Ureter (tissue), 1 donor: ENCODE measurements at regions not wholly inside any gene's neighbourhood (a gene's known extent, or its start where the extent isn't known, plus 50 kb on each side); places are given as distances from the start of the nearest gene placed in this dataset.
"Not testable (repeated sequence)": the region's sequence is repeated elsewhere in the genome, so short reads cannot be mapped to it uniquely, and the experiment has no call there.

Source experiments
- DNase-seq: peaks from one replicate; pipeline ENCODE4 v3.0.0-alpha.2; 2020; ENCODE audit warnings: low spot score
- donor health status: DM: yes; HTN: yes; CAD: no.

GRCh38 chr20:23151008-23151703, 65.0 kb upstream of the CD93 start:
- DNase-seq: no peak

DNA sequence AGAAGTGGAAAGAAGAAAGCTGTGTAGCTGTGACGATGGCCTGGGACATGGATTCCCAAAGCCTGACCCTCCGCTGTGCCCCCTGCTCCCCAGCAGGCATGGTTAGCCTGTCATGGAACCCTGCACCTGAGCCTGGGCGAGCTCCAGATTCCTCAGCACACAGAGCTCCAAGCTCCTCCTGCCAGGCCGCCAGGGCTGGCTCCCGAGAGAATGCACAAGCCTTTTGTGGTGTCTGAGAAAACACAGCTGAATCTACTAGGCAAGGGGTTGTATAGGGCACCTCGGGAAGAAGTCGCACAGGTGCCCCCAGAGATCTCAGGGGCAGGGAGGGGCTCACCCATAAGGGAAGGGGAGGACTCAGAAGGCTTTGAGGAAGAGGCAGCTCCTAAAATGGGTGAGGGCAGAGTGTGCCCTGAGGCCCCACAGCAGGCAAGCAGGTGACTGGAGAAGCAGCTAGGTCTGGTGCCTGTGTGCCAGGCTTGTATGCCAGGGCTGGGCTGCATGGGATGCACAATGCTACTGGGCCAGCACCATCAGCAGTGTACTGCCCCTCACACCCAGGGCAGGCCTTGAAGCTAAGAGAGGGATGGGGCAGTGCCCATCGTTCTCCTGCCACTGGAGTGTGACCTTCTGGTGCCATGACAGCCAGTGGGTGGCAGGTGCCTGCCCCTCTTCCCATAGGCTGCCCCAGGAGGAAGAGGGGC, 64.3 kb upstream of the CD93 start:
- DNase-seq: peak; percentile 41

DNA sequence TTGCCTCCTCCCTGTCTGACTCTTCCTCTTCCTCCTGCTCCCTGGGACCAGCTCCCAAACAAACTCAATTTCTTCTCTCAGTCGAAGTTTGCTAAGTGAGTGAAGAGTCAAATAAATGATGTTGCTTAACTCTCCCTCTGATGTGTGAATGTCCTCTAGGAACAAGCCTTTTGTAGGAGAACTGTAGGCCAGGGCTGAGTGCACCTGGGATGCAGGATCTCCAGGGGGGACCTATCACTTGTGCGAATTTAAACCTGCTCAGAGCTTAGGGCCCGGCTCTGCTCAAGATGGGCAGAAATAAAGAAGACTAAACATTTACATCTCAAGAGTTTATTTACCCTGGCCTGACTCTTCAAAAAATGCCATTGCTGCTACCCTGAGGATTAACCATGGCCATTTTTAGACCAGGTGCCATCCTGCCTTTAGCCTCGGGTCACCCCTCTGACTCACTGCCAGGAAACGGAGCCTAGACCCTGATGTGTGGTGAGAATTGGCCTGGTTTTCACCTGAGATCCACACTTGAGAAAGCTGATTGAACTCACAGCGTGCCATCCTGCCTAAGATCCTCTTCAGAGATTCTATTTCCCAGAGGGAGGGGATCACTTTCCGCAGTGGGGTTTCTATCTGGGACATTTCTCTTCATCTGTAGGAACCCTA, 63.6 kb upstream of the CD93 start:
- DNase-seq: peak; percentile 37

DNA sequence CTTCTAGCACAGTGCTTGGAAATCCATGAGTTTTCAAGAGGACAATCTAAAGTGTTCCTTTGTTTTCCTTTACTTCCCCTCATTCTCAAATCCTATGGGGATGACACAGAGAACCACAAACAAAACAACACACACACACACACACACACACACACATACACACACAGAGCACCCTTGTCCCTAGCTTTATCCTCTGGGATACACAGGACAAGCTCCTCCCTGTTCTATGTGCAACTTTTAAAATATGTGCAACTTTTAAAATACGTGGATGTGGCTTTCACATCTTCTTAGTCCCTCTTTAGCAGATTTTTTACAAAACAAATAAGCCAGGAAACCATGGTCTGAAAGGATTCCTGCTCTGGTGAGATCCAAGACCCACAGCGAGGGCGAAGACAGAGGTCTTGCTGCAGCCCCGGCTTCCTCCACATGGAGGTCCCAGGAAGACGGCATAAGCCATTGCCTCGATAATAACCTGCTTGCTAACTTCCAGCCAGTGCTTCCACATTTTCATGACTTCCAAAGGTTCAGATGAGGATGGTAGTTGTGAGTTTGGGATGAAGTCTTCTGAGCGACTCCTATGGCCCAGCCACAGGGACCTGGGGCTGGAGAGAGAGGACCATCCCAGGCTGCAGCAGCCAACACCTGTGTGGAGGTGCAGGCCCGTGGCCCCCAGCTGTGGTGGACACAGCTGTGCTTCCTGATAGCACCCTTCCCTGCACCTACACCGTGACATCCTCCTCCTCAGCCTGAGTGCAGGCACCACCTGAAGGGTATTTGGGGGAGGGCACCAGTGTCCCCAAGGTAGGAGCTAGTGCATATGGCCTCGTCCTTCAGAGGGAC, 62.8 kb upstream of the CD93 start:
- DNase-seq: no peak

GRCh38 chr20:23147964-23148730, 62.0 kb upstream of the CD93 start:
- DNase-seq: peak; percentile 68

- no peak for DNase-seq
These were observed 61.5 kb upstream of the CD93 start for GRCh38 chr20:23147647-23147963.

GRCh38 chr20:23146857-23147637, 60.9 kb upstream of the CD93 start:
- no peak for DNase-seq

DNA sequence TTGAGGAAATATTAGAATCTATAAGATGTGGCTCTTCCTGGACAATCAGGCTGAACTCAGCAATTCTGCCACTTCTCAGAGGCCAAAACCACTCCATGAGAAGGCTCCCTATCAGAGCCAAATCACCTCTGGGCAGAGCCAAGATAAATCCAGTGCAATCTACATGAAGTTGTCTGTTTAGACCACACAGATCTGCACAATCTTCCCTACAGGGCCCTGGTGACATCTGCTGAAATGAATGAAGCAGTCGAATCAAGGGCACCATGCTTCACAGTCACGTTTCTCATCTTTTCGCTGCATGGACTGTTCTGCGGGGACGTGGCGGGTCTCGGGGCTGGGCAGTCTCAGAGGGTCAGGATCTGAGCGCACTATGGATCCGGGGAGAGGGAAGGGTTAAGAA, 60.1 kb upstream of the CD93 start:
- DNase-seq: no peak

GRCh38 chr20:23145281-23145700, 59.2 kb upstream of the CD93 start:
- DNase-seq: no peak

DNA sequence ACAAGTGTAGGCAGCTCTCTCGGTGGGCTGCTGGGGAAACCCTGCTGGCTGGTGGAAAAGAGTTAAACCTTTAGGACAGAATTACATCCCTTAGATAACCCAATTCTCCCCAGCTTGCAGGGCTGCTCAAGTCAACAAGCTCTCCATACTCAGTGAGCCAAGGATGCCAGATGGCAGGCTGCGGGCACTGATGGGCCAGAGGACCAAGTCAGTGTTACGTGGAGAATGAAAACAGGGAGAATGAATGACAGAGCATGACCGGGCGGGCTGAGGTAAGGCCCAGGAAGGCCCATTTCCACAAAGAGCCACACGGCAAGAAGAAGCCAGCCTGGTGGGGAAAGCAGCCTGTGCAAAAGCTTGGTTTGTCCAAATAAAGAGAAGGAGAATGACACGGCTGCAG, 58.7 kb upstream of the CD93 start:
- no peak for DNase-seq

DNA sequence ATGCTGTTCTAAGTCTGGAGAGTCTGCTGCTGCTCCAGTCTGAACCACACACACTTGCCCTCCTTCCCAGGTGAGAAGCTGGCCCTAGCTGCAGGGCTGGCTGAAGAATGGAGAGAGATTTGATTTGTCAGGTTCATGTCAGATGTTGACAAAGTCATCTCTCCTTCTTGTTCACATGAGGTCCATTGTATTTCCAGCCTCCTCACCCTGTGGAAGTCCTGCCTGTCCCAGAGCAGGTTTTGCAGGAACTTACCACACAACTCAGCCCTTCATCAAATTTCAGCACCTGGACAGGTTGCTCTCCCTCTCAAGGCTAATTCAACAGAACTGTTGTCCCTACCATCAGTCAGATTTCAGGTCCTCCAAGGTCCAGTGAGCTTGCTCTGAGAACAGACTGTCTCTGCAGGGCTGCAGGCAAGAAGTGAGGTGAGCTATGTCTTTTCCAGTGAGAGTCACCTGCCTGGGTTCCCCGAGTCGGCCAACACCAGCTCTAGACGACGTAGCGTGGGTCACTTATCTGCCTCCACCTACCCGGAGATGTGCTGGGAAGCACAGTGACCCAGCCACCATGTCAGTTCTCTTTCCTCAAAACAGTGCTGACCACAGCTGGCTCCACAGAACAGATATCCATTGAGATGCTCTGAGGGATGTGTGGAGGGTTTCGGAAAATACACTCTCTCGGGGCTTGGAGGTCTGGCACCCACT, 58.0 kb upstream of the CD93 start:
- DNase-seq: no peak

GRCh38 chr20:23143098-23143497, 57.0 kb upstream of the CD93 start:
- peak; percentile 77 for DNase-seq

DNA sequence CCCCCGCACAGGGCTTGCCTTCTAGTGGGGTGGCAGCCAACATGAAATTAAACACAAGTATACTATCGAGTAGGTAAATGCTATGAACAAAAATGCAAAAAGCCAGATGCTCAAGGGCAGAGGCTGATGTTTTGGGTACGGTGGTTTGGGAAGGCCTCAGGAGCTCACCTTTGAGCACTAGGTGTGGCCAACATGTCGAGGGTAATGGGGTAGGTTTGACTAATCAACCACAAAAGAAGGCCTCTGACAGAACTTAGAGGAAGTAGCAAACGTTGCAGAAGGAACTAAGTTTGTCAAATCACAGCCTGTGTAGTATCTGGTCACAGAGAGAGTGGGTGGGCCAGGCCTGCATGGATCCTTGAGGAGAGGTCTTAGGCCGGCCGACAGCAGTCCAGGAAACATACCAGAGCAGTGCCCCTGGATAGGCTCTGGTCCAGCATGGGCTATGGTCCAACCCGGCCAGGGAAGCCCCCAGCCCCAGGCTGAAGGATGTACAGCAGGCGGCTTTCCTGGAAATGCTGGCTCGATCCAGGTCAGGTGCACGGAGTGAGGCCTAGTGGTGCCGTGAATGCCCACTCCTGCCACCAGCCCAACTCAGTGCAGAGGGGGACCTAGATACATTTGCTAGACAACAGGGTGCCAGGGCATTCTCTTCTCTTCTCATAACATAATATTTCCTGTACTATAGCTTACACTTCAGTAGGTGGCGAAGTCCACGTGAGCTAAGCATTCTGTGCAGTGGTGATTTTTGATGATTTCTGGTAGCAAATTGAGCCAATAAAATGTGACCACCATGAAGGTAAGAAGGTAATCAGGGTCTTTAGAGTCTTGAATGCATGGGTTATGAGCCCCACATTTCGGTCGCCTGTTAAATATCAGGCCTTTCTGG, 56.3 kb upstream of the CD93 start:
- DNase-seq: no peak

DNA sequence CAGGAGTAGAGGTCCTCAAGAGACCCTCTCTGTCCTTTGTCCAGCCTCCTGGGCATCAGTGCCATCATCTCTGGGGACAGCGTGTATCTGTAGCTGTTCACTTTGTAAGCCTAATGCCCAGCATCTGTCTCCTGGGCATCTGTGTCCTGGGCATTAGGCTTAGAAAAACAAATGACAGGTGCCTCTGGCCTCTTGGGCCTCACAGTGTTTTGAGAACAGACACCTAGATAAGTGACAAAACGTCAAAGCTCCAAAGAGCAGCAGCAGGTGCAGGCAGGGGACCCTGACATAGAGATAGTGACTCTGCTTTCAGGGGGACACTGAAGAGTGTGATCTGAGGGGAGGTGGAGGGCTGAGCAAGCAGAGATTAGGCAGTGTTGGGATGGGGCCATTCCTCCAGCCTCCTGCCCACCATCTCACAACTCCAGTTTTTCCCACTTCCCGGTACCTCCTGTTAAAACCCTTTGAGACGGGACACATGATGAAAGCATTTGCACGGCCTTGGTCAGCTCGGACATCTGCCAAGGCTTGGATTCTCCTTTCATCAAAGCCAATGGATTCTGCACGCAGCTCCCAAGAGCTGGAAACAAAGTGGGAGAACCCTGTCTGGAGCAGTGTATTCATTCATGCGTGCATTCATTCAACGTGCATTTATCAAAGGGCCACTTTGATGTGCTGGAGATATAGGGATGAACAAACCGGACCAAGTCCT, 55.5 kb upstream of the CD93 start:
- DNase-seq: no peak

DNA sequence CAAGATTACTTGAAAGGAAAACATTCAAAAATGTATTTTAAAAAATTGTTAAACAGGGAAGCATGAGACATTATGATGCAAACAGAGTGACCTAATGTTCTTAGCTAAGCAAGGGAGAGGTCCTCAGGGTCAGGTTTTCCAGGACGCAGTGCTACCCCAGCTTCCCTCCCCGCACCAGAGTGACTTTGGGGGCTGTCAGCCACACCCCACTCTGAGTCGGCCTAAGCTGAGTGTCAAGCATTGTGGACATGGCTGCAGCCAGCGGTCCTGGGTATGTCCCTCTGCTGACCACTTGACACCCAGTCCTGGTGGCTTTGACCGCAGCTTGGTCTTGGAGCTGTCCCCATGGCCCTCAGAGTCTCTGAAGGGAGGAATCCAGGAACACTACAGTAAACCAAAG, 54.9 kb upstream of the CD93 start:
- DNase-seq: no peak

DNA sequence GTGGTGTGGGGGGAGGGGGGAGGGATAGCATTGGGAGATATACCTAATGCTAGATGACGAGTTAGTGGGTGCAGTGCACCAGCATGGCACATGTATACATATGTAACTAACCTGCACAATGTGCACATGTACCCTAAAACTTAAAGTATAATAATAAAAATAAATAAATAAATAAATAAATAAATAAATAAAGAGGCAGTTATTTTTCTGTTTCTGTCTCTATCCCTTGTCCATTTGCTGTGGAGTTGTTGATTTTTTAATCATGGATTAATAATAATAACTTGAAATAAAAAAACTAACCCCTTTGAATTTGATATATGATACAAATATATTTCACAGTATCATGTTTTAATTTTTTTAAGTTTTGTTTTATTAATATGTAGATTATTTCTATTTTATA, 53.9 kb upstream of the CD93 start:
- DNase-seq: not testable (repeated sequence)

GRCh38 chr20:23139524-23139923, 53.4 kb upstream of the CD93 start:
- DNase-seq: no peak

DNA sequence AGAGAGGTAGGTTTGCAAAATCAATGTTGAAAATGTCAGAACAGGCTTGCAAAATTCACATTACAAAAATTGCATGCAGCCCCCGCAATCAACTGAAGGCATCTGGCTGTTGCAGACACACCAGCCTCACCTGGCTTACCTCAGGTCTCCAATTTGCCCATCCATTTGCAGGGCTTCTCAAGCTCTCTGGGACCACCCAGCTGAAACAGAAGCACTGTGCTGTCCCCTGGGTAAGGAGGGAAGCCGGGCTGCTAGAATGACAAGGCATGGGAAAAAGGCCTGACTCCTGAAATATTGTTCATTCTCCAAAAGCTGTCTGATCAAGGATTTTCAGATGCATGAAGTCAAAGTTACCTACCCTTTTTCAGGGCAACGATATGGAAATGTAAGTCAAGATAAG, 52.6 kb upstream of the CD93 start:
- no peak for DNase-seq
